DND-41 (cell line): ENCODE measurements at regions not wholly inside any gene's neighbourhood (a gene's known extent, or its start where the extent isn't known, plus 50 kb on each side); places are given as distances from the start of the nearest gene placed in this dataset.

ENCODE experiments used
- ATAC-seq: fragments of 200-7000 bp; cut with Tn5 transposase; 3 replicates; pipeline ENCODE4 v1.9.1; 2021; ENCODE audit warnings: low read depth; ENCODE audit not compliant: insufficient read depth
- DNase-seq: peaks from one replicate; pipeline ENCODE4 v3.0.0-alpha.2; 2020
- H2AFZ ChIP-seq: 2 replicates; pipeline ENCODE4 v1.6.0; 2012; ENCODE audit warnings: low read depth, low read length
- H3K27ac ChIP-seq: 2 replicates; pipeline ENCODE4 v1.5.1; 2012; ENCODE audit warnings: low read length, inconsistent platforms
- H3K27me3 ChIP-seq: fragments of 200-600 bp; sonication (generic); 2 replicates; pipeline ENCODE4 v1.6.0; 2012; ENCODE audit warnings: low read length, mild to moderate bottlenecking, inconsistent platforms; ENCODE audit not compliant: insufficient read depth, poor library complexity
- H3K36me3 ChIP-seq: 2 replicates; pipeline ENCODE4 v1.5.1; 2012; ENCODE audit warnings: low read length, inconsistent platforms; ENCODE audit not compliant: insufficient read depth
- H3K4me1 ChIP-seq: 2 replicates; pipeline ENCODE4 v1.5.1; 2012; ENCODE audit warnings: mild to moderate bottlenecking, low read length; ENCODE audit not compliant: insufficient read depth
- H3K4me2 ChIP-seq: 2 replicates; pipeline ENCODE4 v1.6.0; 2012; ENCODE audit warnings: mild to moderate bottlenecking, moderate library complexity, low read length, inconsistent platforms; ENCODE audit not compliant: insufficient read depth
- H3K4me3 ChIP-seq, 2 experiments: fragments of 200-600 bp in 1 of 2; shearing (Covaris generic) in 1 of 2; 2 replicates each; pipeline ENCODE4 v1.5.1; 2012 to 2016; ENCODE audit warnings: inconsistent platforms in 2 of 2, low read length in 2 of 2, mild to moderate bottlenecking in 2 of 2, low read depth in 1 of 2, moderate library complexity in 1 of 2
- H3K79me2 ChIP-seq: 2 replicates; pipeline ENCODE4 v1.6.0; 2012; ENCODE audit warnings: low read length, inconsistent platforms; ENCODE audit not compliant: insufficient read depth
- H3K9ac ChIP-seq: 2 replicates; pipeline ENCODE4 v1.6.0; 2012; ENCODE audit warnings: low read depth, mild to moderate bottlenecking, inconsistent platforms, low read length, moderate library complexity
- H3K9me3 ChIP-seq: 2 replicates; pipeline ENCODE4 v1.5.1; 2012; ENCODE audit warnings: low read length, moderate library complexity, mild to moderate bottlenecking, inconsistent platforms; ENCODE audit not compliant: insufficient read depth, severe bottlenecking
- H4K20me1 ChIP-seq: 2 replicates; pipeline ENCODE4 v1.6.0; 2012; ENCODE audit warnings: low read length; ENCODE audit not compliant: insufficient read depth
- EZH2 ChIP-seq: IDR thresholded peaks from 3 replicates; pipeline ENCODE4 v1.6.1; 2012; ENCODE audit warnings: borderline replicate concordance, low read depth, mild to moderate bottlenecking, moderate library complexity, low read length, inconsistent platforms; ENCODE audit not compliant: severe bottlenecking
- TF ChIP-seq, protein P1 (sequence below): IDR thresholded peaks from 2 replicates; pipeline ENCODE4 v1.5.1; 2012; ENCODE audit warnings: borderline replicate concordance, low read length, moderate library complexity, mild to moderate bottlenecking; ENCODE audit not compliant: poor library complexity, severe bottlenecking; ENCODE audit errors: extremely low read depth

GRCh38 chr11:80733361-80733760 lies 1292.5 kb upstream of the TENM4 start:
- Histone ChIP-seq H3K79me2 (no peaks in the 10 kb centered on the region), H3K36me3 (no peaks in the 10 kb centered on the region), H4K20me1 (no peaks in the 10 kb centered on the region), H3K9ac (no peak overlapping the region), H3K27me3 (no peaks in the 10 kb centered on the region), H2AFZ (no peak overlapping the region), H3K4me3 (no peak overlapping the region), H3K27ac (no peak overlapping the region), H3K9me3 (no peaks in the 10 kb centered on the region), H3K4me1 (no peaks in the 10 kb centered on the region), H3K4me2 (no peak overlapping the region)
- no peak for ATAC-seq
- TF ChIP-seq, protein P1, sequence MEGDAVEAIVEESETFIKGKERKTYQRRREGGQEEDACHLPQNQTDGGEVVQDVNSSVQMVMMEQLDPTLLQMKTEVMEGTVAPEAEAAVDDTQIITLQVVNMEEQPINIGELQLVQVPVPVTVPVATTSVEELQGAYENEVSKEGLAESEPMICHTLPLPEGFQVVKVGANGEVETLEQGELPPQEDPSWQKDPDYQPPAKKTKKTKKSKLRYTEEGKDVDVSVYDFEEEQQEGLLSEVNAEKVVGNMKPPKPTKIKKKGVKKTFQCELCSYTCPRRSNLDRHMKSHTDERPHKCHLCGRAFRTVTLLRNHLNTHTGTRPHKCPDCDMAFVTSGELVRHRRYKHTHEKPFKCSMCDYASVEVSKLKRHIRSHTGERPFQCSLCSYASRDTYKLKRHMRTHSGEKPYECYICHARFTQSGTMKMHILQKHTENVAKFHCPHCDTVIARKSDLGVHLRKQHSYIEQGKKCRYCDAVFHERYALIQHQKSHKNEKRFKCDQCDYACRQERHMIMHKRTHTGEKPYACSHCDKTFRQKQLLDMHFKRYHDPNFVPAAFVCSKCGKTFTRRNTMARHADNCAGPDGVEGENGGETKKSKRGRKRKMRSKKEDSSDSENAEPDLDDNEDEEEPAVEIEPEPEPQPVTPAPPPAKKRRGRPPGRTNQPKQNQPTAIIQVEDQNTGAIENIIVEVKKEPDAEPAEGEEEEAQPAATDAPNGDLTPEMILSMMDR: no peak
- TF ChIP-seq EZH2: no peak
- no peak for DNase-seq

GRCh38 chr11:80727315-80727714 lies 1286.5 kb upstream of the TENM4 start:
- no peaks in the 10 kb centered on the region for H3K9me3 ChIP-seq
- no peaks in the 10 kb centered on the region for H3K27me3 ChIP-seq
- H3K4me2 ChIP-seq: no peak overlapping the region
- H3K4me3 ChIP-seq: no peak overlapping the region
- no peaks in the 10 kb centered on the region for H3K79me2 ChIP-seq
- H4K20me1 ChIP-seq: no peaks in the 10 kb centered on the region
- H3K27ac ChIP-seq: no peak overlapping the region
- no peak for ATAC-seq
- DNase-seq: no peak
- TF ChIP-seq, protein P1: no peak
- no peaks in the 10 kb centered on the region for H3K4me1 ChIP-seq
- no peaks in the 10 kb centered on the region for H3K36me3 ChIP-seq
- no peak overlapping the region for H2AFZ ChIP-seq
- H3K9ac ChIP-seq: no peak overlapping the region

DNA sequence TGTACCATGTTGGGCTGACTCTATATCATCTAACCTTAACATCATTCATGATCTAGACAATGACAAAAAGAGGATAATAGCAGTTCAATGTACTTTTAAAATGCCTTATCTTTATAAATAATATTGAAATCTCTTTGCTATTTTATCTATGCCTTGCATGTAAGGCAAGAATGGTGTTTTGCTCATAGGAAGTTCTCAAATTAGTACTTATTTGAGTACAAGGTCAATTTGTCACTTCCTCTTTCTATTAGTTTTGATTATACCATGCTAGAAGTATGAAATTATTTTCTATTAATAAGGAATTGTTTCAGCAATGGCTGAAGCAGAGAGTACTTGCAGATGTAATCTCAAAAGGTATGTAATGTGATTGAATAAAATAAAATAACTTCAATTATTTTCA lies 1285.4 kb upstream of the TENM4 start:
- H3K27ac ChIP-seq: no peak overlapping the region
- no peak overlapping the region for H3K4me3 ChIP-seq
- no peaks in the 10 kb centered on the region for H3K36me3 ChIP-seq
- no peaks in the 10 kb centered on the region for H3K4me1 ChIP-seq
- no peaks in the 10 kb centered on the region for H3K9me3 ChIP-seq
- no peaks in the 10 kb centered on the region for H4K20me1 ChIP-seq
- DNase-seq: no peak
- H2AFZ ChIP-seq: no peak overlapping the region
- H3K4me2 ChIP-seq: no peak overlapping the region
- TF ChIP-seq, protein P1: no peak
- TF ChIP-seq EZH2: no peak
- H3K79me2 ChIP-seq: no peaks in the 10 kb centered on the region
- no peak overlapping the region for H3K9ac ChIP-seq
- no peak for ATAC-seq
- no peaks in the 10 kb centered on the region for H3K27me3 ChIP-seq

DNA sequence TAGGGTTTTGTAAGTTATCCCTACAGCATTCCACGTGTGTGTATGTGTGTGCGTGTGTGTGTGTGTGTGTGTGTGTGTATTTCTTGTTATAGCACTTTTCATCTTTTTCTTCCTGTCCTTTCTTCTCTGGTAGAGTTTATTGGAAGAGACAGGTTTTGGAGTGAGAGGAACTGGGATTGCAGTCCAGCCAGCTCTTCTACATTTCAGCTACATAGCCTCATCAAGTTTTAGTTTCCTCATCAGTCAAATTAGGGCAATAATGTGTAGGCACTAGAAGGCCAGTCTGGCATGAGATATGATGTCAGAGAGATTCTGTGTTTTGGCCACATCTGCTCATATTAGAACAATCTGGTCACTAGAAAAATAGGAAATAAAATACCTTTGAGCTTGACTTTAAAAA lies 1283.5 kb upstream of the TENM4 start:
- Histone ChIP-seq H2AFZ (no peak overlapping the region), H3K9me3 (no peaks in the 10 kb centered on the region), H3K36me3 (no peaks in the 10 kb centered on the region), H3K9ac (no peak overlapping the region), H3K4me2 (no peak overlapping the region), H3K4me3 (no peak overlapping the region), H3K27me3 (no peaks in the 10 kb centered on the region), H3K27ac (no peak overlapping the region), H3K79me2 (no peaks in the 10 kb centered on the region), H3K4me1 (no peaks in the 10 kb centered on the region), H4K20me1 (no peaks in the 10 kb centered on the region)
- DNase-seq (no peak), ATAC-seq (no peak)
- TF ChIP-seq, protein P1: no peak
- TF ChIP-seq EZH2: no peak
